LNCAP (cell line): ENCODE measurements at regions not wholly inside any gene's neighbourhood (a gene's known extent, or its start where the extent isn't known, plus 50 kb on each side); places are given as distances from the start of the nearest gene placed in this dataset.

Experiments used
- TF ChIP-seq, protein P1 (sequence below): fragments of 450-650 bp; IDR thresholded peaks from 2 replicates; pipeline ENCODE4 v1.5.1; 2017; ENCODE audit warnings: mild to moderate bottlenecking

DNA sequence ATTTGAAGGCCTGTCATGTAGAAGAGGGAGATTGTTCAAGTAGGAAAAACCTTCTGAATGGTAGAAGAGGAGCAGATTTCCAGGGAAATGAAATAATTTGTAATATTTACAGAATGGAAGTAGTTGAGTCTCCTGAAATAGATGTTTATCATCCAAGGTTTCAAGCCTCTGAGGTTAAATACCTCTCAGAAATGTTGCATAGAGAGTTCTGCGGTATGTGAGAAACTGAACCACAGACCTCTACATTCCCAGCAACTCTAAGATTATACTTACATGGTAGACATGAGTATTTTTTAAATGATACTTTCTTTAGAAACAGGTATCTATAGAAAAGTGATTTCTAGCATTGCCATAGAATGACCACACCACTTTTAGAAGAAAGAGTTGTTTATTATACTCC lies 379.8 kb upstream of the FANCL start:
- TF ChIP-seq, protein P1, sequence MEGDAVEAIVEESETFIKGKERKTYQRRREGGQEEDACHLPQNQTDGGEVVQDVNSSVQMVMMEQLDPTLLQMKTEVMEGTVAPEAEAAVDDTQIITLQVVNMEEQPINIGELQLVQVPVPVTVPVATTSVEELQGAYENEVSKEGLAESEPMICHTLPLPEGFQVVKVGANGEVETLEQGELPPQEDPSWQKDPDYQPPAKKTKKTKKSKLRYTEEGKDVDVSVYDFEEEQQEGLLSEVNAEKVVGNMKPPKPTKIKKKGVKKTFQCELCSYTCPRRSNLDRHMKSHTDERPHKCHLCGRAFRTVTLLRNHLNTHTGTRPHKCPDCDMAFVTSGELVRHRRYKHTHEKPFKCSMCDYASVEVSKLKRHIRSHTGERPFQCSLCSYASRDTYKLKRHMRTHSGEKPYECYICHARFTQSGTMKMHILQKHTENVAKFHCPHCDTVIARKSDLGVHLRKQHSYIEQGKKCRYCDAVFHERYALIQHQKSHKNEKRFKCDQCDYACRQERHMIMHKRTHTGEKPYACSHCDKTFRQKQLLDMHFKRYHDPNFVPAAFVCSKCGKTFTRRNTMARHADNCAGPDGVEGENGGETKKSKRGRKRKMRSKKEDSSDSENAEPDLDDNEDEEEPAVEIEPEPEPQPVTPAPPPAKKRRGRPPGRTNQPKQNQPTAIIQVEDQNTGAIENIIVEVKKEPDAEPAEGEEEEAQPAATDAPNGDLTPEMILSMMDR, result no peak

DNA sequence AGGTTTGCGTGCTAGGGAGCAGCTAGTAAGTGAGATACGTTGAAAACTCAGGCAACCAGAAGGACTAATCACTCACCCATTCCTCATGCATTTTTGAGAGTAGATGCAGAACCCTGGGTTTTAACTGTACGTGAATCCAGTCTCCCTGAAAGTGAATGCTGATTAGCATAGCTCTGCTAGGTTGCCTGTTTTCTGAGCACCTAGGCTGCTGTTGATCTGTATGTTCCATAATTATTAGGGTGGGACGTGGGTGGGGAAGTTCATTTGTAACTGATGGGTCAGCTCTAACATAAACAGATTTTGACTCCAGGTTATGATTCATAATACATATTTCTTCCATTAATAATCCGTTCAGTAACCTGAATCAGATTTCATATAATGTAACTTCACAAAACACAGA lies 379.0 kb upstream of the FANCL start:
- TF ChIP-seq, protein P1, result no peak

DNA sequence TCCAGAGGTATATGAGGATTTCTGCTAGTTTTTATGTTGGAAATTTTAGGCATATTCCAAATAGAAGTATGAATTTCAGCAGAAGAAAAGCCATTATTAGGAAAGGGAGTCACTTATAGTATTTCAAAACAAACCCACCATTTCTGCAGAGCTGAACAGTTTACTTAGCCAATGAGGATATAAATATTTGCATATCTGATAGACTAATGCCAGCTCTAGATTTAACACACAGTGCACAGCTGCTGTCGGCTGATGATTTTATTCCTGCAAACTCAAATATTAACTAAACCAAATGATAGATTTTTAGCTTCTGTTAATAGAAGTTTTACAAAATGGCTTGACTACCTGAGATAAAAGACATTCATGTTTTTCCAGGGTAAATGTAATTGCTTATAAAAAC lies 375.8 kb upstream of the FANCL start:
- TF ChIP-seq, protein P1, result no peak

DNA sequence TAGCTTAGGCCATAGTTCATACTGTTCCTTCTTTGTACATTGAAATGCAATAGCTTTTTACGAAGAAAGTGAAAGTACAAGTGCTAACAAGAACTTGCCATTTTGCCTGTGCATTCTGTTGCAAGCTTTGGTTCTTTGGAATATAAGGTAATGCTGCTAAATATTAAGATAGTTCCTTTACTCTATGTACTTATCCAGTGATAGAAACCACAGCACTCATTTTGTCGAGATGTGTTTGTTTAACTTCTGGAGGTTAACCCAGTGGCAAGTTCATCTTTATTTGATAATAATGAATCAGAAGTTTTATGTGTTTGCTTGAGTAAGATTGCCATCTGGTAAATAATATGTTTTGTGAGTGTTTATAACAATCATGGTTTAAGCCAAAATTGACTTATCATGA lies 373.1 kb upstream of the FANCL start:
- TF ChIP-seq, protein P1, result no peak

DNA sequence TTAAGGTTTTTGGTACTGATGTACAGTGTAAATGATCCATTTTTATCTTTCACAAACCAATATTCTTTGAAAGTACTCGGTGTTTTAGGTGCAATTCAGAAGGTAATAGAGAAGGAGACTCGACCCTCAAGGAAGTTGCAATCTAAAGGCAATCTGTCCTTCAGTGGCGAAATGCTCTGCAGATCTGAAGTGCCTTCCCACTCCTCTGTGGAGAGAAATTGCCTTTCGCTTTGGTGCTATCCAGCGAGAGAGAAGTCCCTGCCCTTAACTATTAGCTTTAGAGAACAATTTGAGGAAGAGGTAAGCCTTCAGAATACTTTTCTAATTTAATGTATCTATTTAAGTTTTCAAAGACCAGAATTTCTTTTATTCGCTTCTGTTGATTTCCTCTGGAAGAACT lies 371.8 kb upstream of the FANCL start:
- TF ChIP-seq, protein P1, result no peak

DNA sequence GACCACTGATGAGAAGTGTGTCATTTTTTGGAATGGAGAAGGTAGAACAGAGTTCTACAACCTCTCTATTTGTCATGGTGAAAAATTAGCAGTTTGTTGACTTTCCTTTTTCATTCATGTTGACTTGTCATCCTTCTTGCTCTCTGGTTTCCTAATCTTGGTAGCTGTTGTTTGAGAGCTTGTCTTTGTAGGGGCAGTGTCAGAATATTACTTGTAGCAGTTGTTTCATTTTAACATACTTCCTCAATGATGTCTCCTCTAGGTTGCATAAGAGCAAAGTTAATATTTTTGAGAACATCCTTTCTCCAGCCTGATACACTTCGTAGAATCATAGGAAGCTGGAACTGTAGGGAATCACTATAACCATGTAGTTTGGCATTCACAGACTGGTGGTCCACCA lies 368.2 kb upstream of the FANCL start:
- TF ChIP-seq, protein P1, result no peak

DNA sequence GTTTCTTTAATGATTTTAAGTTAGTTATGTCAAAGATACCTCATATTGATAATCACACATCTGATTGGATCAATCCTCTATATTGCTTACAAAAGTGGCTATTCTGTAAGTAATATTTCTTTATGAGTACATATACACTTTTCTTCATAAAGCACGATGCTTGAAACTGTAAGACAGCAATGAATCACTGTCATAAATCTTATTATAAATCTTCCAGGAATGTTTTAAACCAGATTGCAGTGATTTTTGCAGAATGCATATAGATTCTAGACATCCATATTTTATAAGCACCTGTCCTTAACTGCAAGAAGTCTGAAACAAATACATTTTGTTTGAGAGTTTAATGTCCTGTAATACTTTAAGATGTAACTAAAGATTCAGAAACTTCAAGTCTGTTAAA lies 367.0 kb upstream of the FANCL start:
- TF ChIP-seq, protein P1, result no peak

DNA sequence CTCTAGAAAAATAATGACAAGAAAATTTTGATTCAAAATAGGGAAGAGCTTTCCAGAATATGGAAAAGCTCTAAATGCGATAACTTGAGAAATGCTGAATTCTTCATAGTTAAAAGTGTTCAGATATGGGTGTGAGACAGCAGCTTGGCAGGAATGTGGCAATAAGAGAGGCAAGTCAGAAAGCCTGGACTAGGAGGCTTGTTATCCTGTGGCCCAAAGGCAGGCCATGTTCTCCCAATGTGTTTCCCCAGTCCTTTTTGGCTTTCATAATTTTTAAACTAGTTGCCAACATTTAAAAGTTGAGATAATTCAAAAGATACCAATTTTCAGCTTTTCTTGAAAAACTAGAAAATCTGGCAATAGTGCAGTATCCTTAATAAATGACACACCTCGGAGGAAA lies 366.3 kb upstream of the FANCL start:
- TF ChIP-seq, protein P1, result no peak
